Neuron (in vitro differentiated cells): ENCODE measurements at regions not wholly inside any gene's neighbourhood (a gene's known extent, or its start where the extent isn't known, plus 50 kb on each side); places are given as distances from the start of the nearest gene placed in this dataset.

ENCODE experiments used
- H2AFZ ChIP-seq: one replicate; pipeline ENCODE4 v1.6.1; 2013; ENCODE audit warnings: low read depth, mild to moderate bottlenecking, inconsistent platforms, low read length, moderate library complexity
- H3K27me3 ChIP-seq: one replicate; pipeline ENCODE4 v1.6.1; 2013; ENCODE audit warnings: low read length; ENCODE audit not compliant: insufficient read depth
- H3K36me3 ChIP-seq: one replicate; pipeline ENCODE4 v1.6.1; 2013; ENCODE audit warnings: low read length; ENCODE audit not compliant: insufficient read depth
- H3K4me1 ChIP-seq: one replicate; pipeline ENCODE4 v1.6.1; 2013; ENCODE audit warnings: low read length; ENCODE audit not compliant: insufficient read depth
- H3K4me3 ChIP-seq: 2 replicates; pipeline ENCODE4 v1.5.1; 2013; ENCODE audit warnings: mild to moderate bottlenecking, low read length, moderate library complexity
- H3K9me3 ChIP-seq: one replicate; pipeline ENCODE4 v1.6.1; 2013; ENCODE audit warnings: low read length

GRCh38 chr9:118276784-118277183 is 572.6 kb downstream of the TLR4 start:
- Histone ChIP-seq H3K9me3 (no peaks in the 10 kb centered on the region), H3K36me3 (no peaks in the 10 kb centered on the region), H3K4me1 (no peaks in the 10 kb centered on the region), H2AFZ (no peak overlapping the region), H3K4me3 (no peak overlapping the region), H3K27me3 (no peaks in the 10 kb centered on the region)

- Histone ChIP-seq H3K36me3 (no peaks in the 10 kb centered on the region), H3K27me3 (no peaks in the 10 kb centered on the region), H3K4me1 (no peaks in the 10 kb centered on the region), H3K9me3 (no peaks in the 10 kb centered on the region), H3K4me3 (no peak overlapping the region), H2AFZ (no peak overlapping the region)
Measured at GRCh38 chr9:118281772-118282171, 577.6 kb downstream of the TLR4 start.

- H3K4me3 ChIP-seq: no peak overlapping the region
- no peaks in the 10 kb centered on the region for H3K9me3 ChIP-seq
- no peaks in the 10 kb centered on the region for H3K36me3 ChIP-seq
- no peaks in the 10 kb centered on the region for H3K27me3 ChIP-seq
- H3K4me1 ChIP-seq: no peaks in the 10 kb centered on the region
- H2AFZ ChIP-seq: no peak overlapping the region
Measured at GRCh38 chr9:118283488-118283887, 579.3 kb downstream of the TLR4 start.

- H3K27me3 ChIP-seq: no peaks in the 10 kb centered on the region
- no peaks in the 10 kb centered on the region for H3K9me3 ChIP-seq
- H3K4me1 ChIP-seq: no peaks in the 10 kb centered on the region
- no peaks in the 10 kb centered on the region for H3K36me3 ChIP-seq
- no peak overlapping the region for H2AFZ ChIP-seq
- no peak overlapping the region for H3K4me3 ChIP-seq
Measured at GRCh38 chr9:118290116-118290515, 585.9 kb downstream of the TLR4 start.

GRCh38 chr9:118295413-118295812 is 591.2 kb downstream of the TLR4 start:
- no peaks in the 10 kb centered on the region for H3K4me1 ChIP-seq
- H3K9me3 ChIP-seq: no peaks in the 10 kb centered on the region
- H3K36me3 ChIP-seq: no peaks in the 10 kb centered on the region
- no peaks in the 10 kb centered on the region for H3K27me3 ChIP-seq
- no peak overlapping the region for H3K4me3 ChIP-seq
- no peak overlapping the region for H2AFZ ChIP-seq

- H3K4me3 ChIP-seq: no peak overlapping the region
- H3K4me1 ChIP-seq: no peaks in the 10 kb centered on the region
- no peaks in the 10 kb centered on the region for H3K36me3 ChIP-seq
- H3K27me3 ChIP-seq: no peaks in the 10 kb centered on the region
- no peak overlapping the region for H2AFZ ChIP-seq
- no peaks in the 10 kb centered on the region for H3K9me3 ChIP-seq
Measured at GRCh38 chr9:118302721-118303120, 598.5 kb downstream of the TLR4 start.

- H3K4me1 ChIP-seq: no peaks in the 10 kb centered on the region
- no peak overlapping the region for H2AFZ ChIP-seq
- H3K36me3 ChIP-seq: no peaks in the 10 kb centered on the region
- H3K27me3 ChIP-seq: no peaks in the 10 kb centered on the region
- no peak overlapping the region for H3K4me3 ChIP-seq
- no peaks in the 10 kb centered on the region for H3K9me3 ChIP-seq
Measured at GRCh38 chr9:118303216-118303615, 599.0 kb downstream of the TLR4 start.

GRCh38 chr9:118305331-118305730 is 601.1 kb downstream of the TLR4 start:
- Histone ChIP-seq H3K27me3 (no peaks in the 10 kb centered on the region), H2AFZ (no peak overlapping the region), H3K9me3 (no peaks in the 10 kb centered on the region), H3K4me1 (no peaks in the 10 kb centered on the region), H3K36me3 (no peaks in the 10 kb centered on the region), H3K4me3 (no peak overlapping the region)

GRCh38 chr9:118306801-118307200 is 602.6 kb downstream of the TLR4 start:
- Histone ChIP-seq H3K9me3 (no peaks in the 10 kb centered on the region), H3K4me1 (no peaks in the 10 kb centered on the region), H3K4me3 (no peak overlapping the region), H3K36me3 (no peaks in the 10 kb centered on the region), H2AFZ (no peak overlapping the region), H3K27me3 (no peaks in the 10 kb centered on the region)

GRCh38 chr9:118313965-118314364 is 609.8 kb downstream of the TLR4 start:
- Histone ChIP-seq H2AFZ (no peak overlapping the region), H3K9me3 (no peaks in the 10 kb centered on the region), H3K4me3 (no peak overlapping the region), H3K4me1 (no peaks in the 10 kb centered on the region), H3K27me3 (no peaks in the 10 kb centered on the region), H3K36me3 (no peaks in the 10 kb centered on the region)

GRCh38 chr9:118316831-118317343 is 612.7 kb downstream of the TLR4 start:
- Histone ChIP-seq H3K4me3 (no peak overlapping the region), H2AFZ (no peak overlapping the region), H3K27me3 (no peaks in the 10 kb centered on the region), H3K9me3 (no peaks in the 10 kb centered on the region), H3K36me3 (no peaks in the 10 kb centered on the region), H3K4me1 (no peaks in the 10 kb centered on the region)

GRCh38 chr9:118318770-118319431 is 614.7 kb downstream of the TLR4 start:
- no peak overlapping the region for H3K4me3 ChIP-seq
- no peaks in the 10 kb centered on the region for H3K4me1 ChIP-seq
- no peaks in the 10 kb centered on the region for H3K9me3 ChIP-seq
- H3K36me3 ChIP-seq: no peaks in the 10 kb centered on the region
- H2AFZ ChIP-seq: no peak overlapping the region
- no peaks in the 10 kb centered on the region for H3K27me3 ChIP-seq

- Histone ChIP-seq H3K9me3 (no peaks in the 10 kb centered on the region), H3K36me3 (no peaks in the 10 kb centered on the region), H3K27me3 (no peaks in the 10 kb centered on the region)
Measured at GRCh38 chr9:118321788-118322187, 617.6 kb downstream of the TLR4 start.

GRCh38 chr9:118324706-118325105 is 620.5 kb downstream of the TLR4 start:
- no peaks in the 10 kb centered on the region for H3K4me1 ChIP-seq
- no peak overlapping the region for H2AFZ ChIP-seq
- no peaks in the 10 kb centered on the region for H3K9me3 ChIP-seq
- no peaks in the 10 kb centered on the region for H3K36me3 ChIP-seq
- no peaks in the 10 kb centered on the region for H3K27me3 ChIP-seq
- no peak overlapping the region for H3K4me3 ChIP-seq

More at GRCh38 chr9:118321788-118322187, 617.6 kb downstream of the TLR4 start:
- no peak overlapping the region for H2AFZ ChIP-seq
- H3K4me1 ChIP-seq: no peaks in the 10 kb centered on the region
- no peak overlapping the region for H3K4me3 ChIP-seq
